CD4-positive, alpha-beta T cell treated with Interleukin-17A for 4 hours (primary cell): ENCODE measurements at regions not wholly inside any gene's neighbourhood (a gene's known extent, or its start where the extent isn't known, plus 50 kb on each side); places are given as distances from the start of the nearest gene placed in this dataset.
"Not testable (repeated sequence)": the region's sequence is repeated elsewhere in the genome, so short reads cannot be mapped to it uniquely, and the experiment has no call there.

Experiments used
- DNase-seq: peaks from one replicate; pipeline ENCODE4 v3.0.0-alpha.2; 2020; ENCODE audit warnings: mixed read lengths

GRCh38 chr14:105700146-105700545 is 173.8 kb downstream of the TMEM121 start:
- not testable (repeated sequence) for DNase-seq

- no peak for DNase-seq
Measured at GRCh38 chr14:105700622-105701288, 174.4 kb downstream of the TMEM121 start.

GRCh38 chr14:105701456-105702274 is 175.3 kb downstream of the TMEM121 start:
- DNase-seq = no peak

GRCh38 chr14:105702275-105702817 is 176.0 kb downstream of the TMEM121 start:
- DNase-seq = no peak

GRCh38 chr14:105703044-105703665 is 176.8 kb downstream of the TMEM121 start:
- not testable (repeated sequence) for DNase-seq

- not testable (repeated sequence) for DNase-seq
Measured at GRCh38 chr14:105704091-105704490, 177.7 kb downstream of the TMEM121 start.

GRCh38 chr14:105704492-105704891 is 178.1 kb downstream of the TMEM121 start:
- not testable (repeated sequence) for DNase-seq

GRCh38 chr14:105705512-105705861 is 179.1 kb downstream of the TMEM121 start:
- DNase-seq = not testable (repeated sequence)

GRCh38 chr14:105705862-105706700 is 179.7 kb downstream of the TMEM121 start:
- not testable (repeated sequence) for DNase-seq

GRCh38 chr14:105706701-105707019 is 180.3 kb downstream of the TMEM121 start:
- DNase-seq = not testable (repeated sequence)

- DNase-seq = not testable (repeated sequence)
Measured at GRCh38 chr14:105707099-105707498, 180.7 kb downstream of the TMEM121 start.

- not testable (repeated sequence) for DNase-seq
Measured at GRCh38 chr14:105707723-105708151, 181.4 kb downstream of the TMEM121 start.

- not testable (repeated sequence) for DNase-seq
Measured at GRCh38 chr14:105708251-105709134, 182.1 kb downstream of the TMEM121 start.

- DNase-seq = no peak
Measured at GRCh38 chr14:105709281-105710118, 183.1 kb downstream of the TMEM121 start.

- no peak for DNase-seq
Measured at GRCh38 chr14:105710119-105711043, 184.0 kb downstream of the TMEM121 start.

- DNase-seq = no peak
Measured at GRCh38 chr14:105711044-105711620, 184.7 kb downstream of the TMEM121 start.

- no peak for DNase-seq
Measured at GRCh38 chr14:105711841-105712460, 185.6 kb downstream of the TMEM121 start.

GRCh38 chr14:105712670-105713069 is 186.3 kb downstream of the TMEM121 start:
- DNase-seq = not testable (repeated sequence)
